GM12878 (cell line): ENCODE measurements at regions not wholly inside any gene's neighbourhood (a gene's known extent, or its start where the extent isn't known, plus 50 kb on each side); places are given as distances from the start of the nearest gene placed in this dataset.

Source experiments
- ATAC-seq: fragments of 200-7000 bp; cut with Tn5 transposase; 3 replicates; pipeline ENCODE4 v1.9.1; 2020; ENCODE audit warnings: mild to moderate bottlenecking, moderate library complexity
- BruUV-seq: library from RNA; stranded (reverse); fragments of 400-500 nt; replicated peaks from 2 replicates; lab custom pipeline; 2021; lab: Mats Ljungman, UMichigan
- CTCF ChIA-PET: fragments of 300-600 bp; sonication (Branson Sonifier 250); formaldehyde crosslinking; extraction: SDS; loops from one replicate; lab custom pipeline; 2021; ENCODE audit warnings: inconsistent platforms; lab: Yijun Ruan, JAX
- POLR2A ChIA-PET: fragments of 350-600 bp; formaldehyde crosslinking; extraction: SDS; loops from one replicate; lab custom pipeline; 2021; ENCODE audit warnings: inconsistent platforms; lab: Charles Lee
- RAD21 ChIA-PET: fragments of 300-600 bp; sonication (Branson Sonifier 250); formaldehyde crosslinking; loops from one replicate; lab custom pipeline; 2023; ENCODE audit warnings: antibody characterized with exemption; ENCODE audit not compliant: unreplicated experiment; lab: Charles Lee
- SMC1A ChIA-PET: fragments of 300-600 bp; sonication (Branson Sonifier 250); formaldehyde crosslinking; loops from one replicate; lab custom pipeline; 2023; ENCODE audit not compliant: unreplicated experiment, uncharacterized antibody; lab: Charles Lee
- DNase-seq: peaks from one replicate; pipeline ENCODE4 v3.0.0-alpha.2; 2011; ENCODE audit warnings: low read depth, low spot score
- FAIRE-seq: peaks from 3 replicates; lab custom pipeline; 2011; peaks lifted over from hg19 to GRCh38; lab: Jason Lieb, UNC
- H2AFZ ChIP-seq: 2 replicates; pipeline ENCODE4 v1.6.0; 2011; ENCODE audit warnings: low read depth, low read length, control low read depth; ENCODE audit not compliant: control insufficient read depth
- H3K27ac ChIP-seq: 2 replicates; pipeline ENCODE4 v1.5.1; 2011; ENCODE audit warnings: control low read depth; ENCODE audit not compliant: control insufficient read depth, insufficient read depth
- H3K27me3 ChIP-seq, 2 experiments: replicated peaks in 1 of 2; 2 replicates each; pipeline versions ENCODE4 v1.6.0 to v1.6.1; 2011; ENCODE audit warnings: low read length in 1 of 2; ENCODE audit not compliant: control insufficient read depth in 2 of 2, insufficient read depth in 2 of 2
- H3K36me3 ChIP-seq, 2 experiments: 2 replicates each; pipeline ENCODE4 v1.5.1; 2011; ENCODE audit warnings: low read length in 1 of 2; ENCODE audit not compliant: control insufficient read depth in 2 of 2, insufficient read depth in 2 of 2
- H3K4me1 ChIP-seq: 2 replicates; pipeline ENCODE4 v1.6.1; 2011; ENCODE audit warnings: mild to moderate bottlenecking, low read length, moderate library complexity, mixed read lengths; ENCODE audit not compliant: control insufficient read depth, insufficient read depth
- H3K4me2 ChIP-seq: 2 replicates; pipeline ENCODE4 v1.6.0; 2011; ENCODE audit warnings: control low read depth; ENCODE audit not compliant: control insufficient read depth, insufficient read depth
- H3K4me3 ChIP-seq: fragments of 200-600 bp; sonication (generic); 2 replicates; pipeline ENCODE4 v1.5.1; 2016
- H3K79me2 ChIP-seq: 2 replicates; pipeline ENCODE4 v1.6.0; 2011; ENCODE audit warnings: low read length; ENCODE audit not compliant: control insufficient read depth, insufficient read depth
- H3K9ac ChIP-seq: 2 replicates; pipeline ENCODE4 v1.8.0; 2011; ENCODE audit warnings: low read length, control low read depth, mixed read lengths; ENCODE audit not compliant: control insufficient read depth, insufficient read depth
- H3K9me3 ChIP-seq: replicated peaks from 3 replicates; pipeline ENCODE4 v1.5.1; 2011; ENCODE audit warnings: mild to moderate bottlenecking, low read length; ENCODE audit not compliant: control insufficient read depth, insufficient read depth
- H4K20me1 ChIP-seq: 2 replicates; pipeline ENCODE4 v1.6.0; 2011; ENCODE audit not compliant: control insufficient read depth, insufficient read depth
- ATF7 ChIP-seq: fragments of 450-650 bp; IDR thresholded peaks from 2 replicates; pipeline ENCODE4 v1.6.1; 2016; ENCODE audit warnings: low read depth, mild to moderate bottlenecking
- CTCF ChIP-seq, 3 experiments: IDR thresholded peaks in 2 of 3; conservative IDR thresholded peaks in 1 of 3; 2 replicates each; pipeline ENCODE4 v1.5.1; 2011; ENCODE audit warnings: low read depth in 3 of 3, low read length in 3 of 3, mild to moderate bottlenecking in 3 of 3, control low read depth in 2 of 3, moderate library complexity in 2 of 3, inconsistent platforms in 1 of 3, mixed read lengths in 1 of 3; ENCODE audit not compliant: control insufficient read depth in 2 of 3, insufficient read depth in 1 of 3; ENCODE audit errors: extremely low read depth in 1 of 3
- E2F8 ChIP-seq: fragments of 450-650 bp; IDR thresholded peaks from 2 replicates; pipeline ENCODE4 v1.6.1; 2018; ENCODE audit warnings: mild to moderate bottlenecking, low read depth, moderate library complexity; ENCODE audit not compliant: partially characterized antibody
- MLLT1 ChIP-seq: fragments of 450-650 bp; IDR thresholded peaks from 2 replicates; pipeline ENCODE4 v1.6.1; 2016; ENCODE audit warnings: mild to moderate bottlenecking
- RCOR1 ChIP-seq: conservative IDR thresholded peaks from 2 replicates; pipeline ENCODE4 v1.6.1; 2012; ENCODE audit warnings: low read depth, low read length, improper control_type of control experiment
- SP1 ChIP-seq: IDR thresholded peaks from one replicate; pipeline ENCODE4 v1.6.1; 2011; ENCODE audit warnings: low read depth, low read length
- ZBTB4 ChIP-seq: fragments of 450-650 bp; formaldehyde crosslinking; IDR thresholded peaks from 2 replicates; pipeline ENCODE4 v1.4.0; 2022; ENCODE audit warnings: mild to moderate bottlenecking, moderate library complexity
- WGBS: methylation state at CpG from one replicate; pipeline ENCODE4 v1.1.6; 2016; ENCODE audit warnings: low lambda C conversion rate; ENCODE audit not compliant: insufficient replicate concordance, insufficient coverage; ENCODE audit errors: missing lambda C conversion rate; 5-methylcytosine and 5-hydroxymethylcytosine counted together
- in situ Hi-C: fragments of 300-500 bp; cut with MboI; formaldehyde crosslinking; loops from 9 replicates; pipeline ENCODE4 v1.14.3; 2018; ENCODE audit warnings: mixed read lengths
- intact Hi-C: fragments of 100-400 bp; cut with micrococcal nuclease; formaldehyde crosslinking; loops from one replicate; pipeline ENCODE4 v1.14.2; 2022; ENCODE audit not compliant: unreplicated experiment

- H3K4me2 ChIP-seq: no peak overlapping the region
- no peak overlapping the region for H2AFZ ChIP-seq
- FAIRE-seq (no peak), ATAC-seq (no peak)
- ChIA-PET RAD21 (no interaction called here), SMC1A (no interaction called here)
- no peaks in the 10 kb centered on the region for H3K4me1 ChIP-seq
- no peaks in the 10 kb centered on the region for H3K36me3 ChIP-seq
- H3K27ac ChIP-seq: no peak overlapping the region
- intact Hi-C loops: no loop called here
- no peaks in the 10 kb centered on the region for H4K20me1 ChIP-seq
- no peaks in the 10 kb centered on the region for H3K27me3 ChIP-seq
- H3K9me3 ChIP-seq: no peaks in the 10 kb centered on the region
- WGBS: 0% methylated on average over 1 of the region's 1 CpG
- TF ChIP-seq E2F8: no peak
- no peak for TF ChIP-seq CTCF (IDR thresholded peaks at IDR 0.05 in 2 of 3, conservative IDR thresholded peaks at IDR 0.05 in 1 of 3; ENCODE audit: control insufficient read depth in 2 of 3, extremely low read depth in 1 of 3, insufficient read depth in 1 of 3, low read depth in 3 of 3, low read length in 3 of 3)
- TF ChIP-seq SP1: no peak
- TF ChIP-seq ZBTB4 (CRISPR knock-in tag): no peak
- no peak for TF ChIP-seq ATF7
- TF ChIP-seq MLLT1: no peak
- TF ChIP-seq RCOR1: no peak
- TF ChIP-seq, all 136 proteins: peak for 0
- POLR2A ChIA-PET: no interaction called here
- DNase-seq: no peak
- BruUV-seq: no TSS peak
- no peaks in the 10 kb centered on the region for H3K79me2 ChIP-seq
- H3K4me3 ChIP-seq: no peak overlapping the region
- no peak overlapping the region for H3K9ac ChIP-seq
- in situ Hi-C loops: no loop called here
- CTCF ChIA-PET: no interaction called here
Observed at GRCh38 chr11:24132471-24132870, 364.4 kb upstream of the LUZP2 start.
